Neutrophil (primary cell): ENCODE measurements at regions not wholly inside any gene's neighbourhood (a gene's known extent, or its start where the extent isn't known, plus 50 kb on each side); places are given as distances from the start of the nearest gene placed in this dataset.

Source experiments
- H3K27ac ChIP-seq: fragments of 200-600 bp; sonication (generic); 2 replicates; pipeline ENCODE4 v1.5.1; 2016; ENCODE audit warnings: mild to moderate bottlenecking, moderate library complexity
- H3K27me3 ChIP-seq: fragments of 200-600 bp; sonication (generic); 2 replicates; pipeline ENCODE4 v1.6.0; 2016; ENCODE audit warnings: mild to moderate bottlenecking
- H3K36me3 ChIP-seq: fragments of 200-600 bp; sonication (generic); 2 replicates; pipeline ENCODE4 v1.5.1; 2017
- H3K4me1 ChIP-seq, 2 experiments: fragments of 200-600 bp in 1 of 2; sonication (generic) in 1 of 2; 1 replicate in 1 of 2; 2 replicates in 1 of 2; pipeline versions ENCODE4 v1.5.1 to v1.6.1; 2013 to 2016; ENCODE audit warnings: low read depth in 1 of 2, low read length in 1 of 2, mild to moderate bottlenecking in 1 of 2, moderate library complexity in 1 of 2; ENCODE audit not compliant: control insufficient read depth in 1 of 2, insufficient read depth in 1 of 2
- H3K4me3 ChIP-seq, 2 experiments: fragments of 200-600 bp in 1 of 2; sonication (generic) in 1 of 2; 1 replicate in 1 of 2; 2 replicates in 1 of 2; pipeline ENCODE4 v1.5.1; 2013 to 2016; ENCODE audit warnings: low read depth in 1 of 2, low read length in 1 of 2, mild to moderate bottlenecking in 1 of 2, moderate library complexity in 1 of 2
- H3K9me3 ChIP-seq: fragments of 200-600 bp; sonication (generic); 2 replicates; pipeline ENCODE4 v1.5.1; 2016
- CTCF ChIP-seq: fragments of 200-600 bp; sonication (generic); IDR thresholded peaks from 2 replicates; pipeline ENCODE4 v1.5.1; 2016; ENCODE audit warnings: antibody characterized with exemption

- H3K27ac ChIP-seq: no peak overlapping the region
- no peak for TF ChIP-seq CTCF
- H3K9me3 ChIP-seq: no peaks in the 10 kb centered on the region
- no peaks in the 10 kb centered on the region for H3K27me3 ChIP-seq
- H3K4me1 ChIP-seq: no peaks in the 10 kb centered on the region
- no peaks in the 10 kb centered on the region for H3K36me3 ChIP-seq
- H3K4me3 ChIP-seq: no peak overlapping the region
These were observed 820.8 kb downstream of the MTRR start for GRCh38 chr5:8689773-8690172.

- no peaks in the 10 kb centered on the region for H3K36me3 ChIP-seq
- H3K4me1 ChIP-seq: no peaks in the 10 kb centered on the region
- no peak overlapping the region for H3K27ac ChIP-seq
- H3K4me3 ChIP-seq: no peak overlapping the region
- H3K27me3 ChIP-seq: no peaks in the 10 kb centered on the region
- H3K9me3 ChIP-seq: no peaks in the 10 kb centered on the region
- TF ChIP-seq CTCF: no peak
These were observed 822.3 kb downstream of the MTRR start for GRCh38 chr5:8691221-8691620.

GRCh38 chr5:8693341-8693844, 824.4 kb downstream of the MTRR start:
- Histone ChIP-seq H3K27ac (no peak overlapping the region), H3K9me3 (no peaks in the 10 kb centered on the region), H3K4me1 (no peaks in the 10 kb centered on the region), H3K36me3 (no peaks in the 10 kb centered on the region), H3K27me3 (no peaks in the 10 kb centered on the region), H3K4me3 (no peak overlapping the region)
- no peak for TF ChIP-seq CTCF

- Histone ChIP-seq H3K4me3 (no peak overlapping the region), H3K4me1 (no peaks in the 10 kb centered on the region), H3K27me3 (no peaks in the 10 kb centered on the region), H3K9me3 (no peaks in the 10 kb centered on the region), H3K27ac (no peak overlapping the region), H3K36me3 (no peaks in the 10 kb centered on the region)
- TF ChIP-seq CTCF: no peak
These were observed 825.6 kb downstream of the MTRR start for GRCh38 chr5:8694545-8694944.

GRCh38 chr5:8695902-8696845, 827.2 kb downstream of the MTRR start:
- no peaks in the 10 kb centered on the region for H3K4me1 ChIP-seq
- no peak overlapping the region for H3K27ac ChIP-seq
- no peaks in the 10 kb centered on the region for H3K27me3 ChIP-seq
- no peaks in the 10 kb centered on the region for H3K9me3 ChIP-seq
- TF ChIP-seq CTCF: no peak
- no peak overlapping the region for H3K4me3 ChIP-seq
- H3K36me3 ChIP-seq: no peaks in the 10 kb centered on the region
